Embryonic facial prominence (tissue), 1 donor: ENCODE measurements at regions not wholly inside any gene's neighbourhood (a gene's known extent, or its start where the extent isn't known, plus 50 kb on each side); places are given as distances from the start of the nearest gene placed in this dataset.
"Not testable (repeated sequence)": the region's sequence is repeated elsewhere in the genome, so short reads cannot be mapped to it uniquely, and the experiment has no call there.

Source experiments
- DNase-seq: peaks from one replicate; pipeline ENCODE4 v3.0.0-alpha.2; 2016; ENCODE audit errors: extremely low spot score

DNA sequence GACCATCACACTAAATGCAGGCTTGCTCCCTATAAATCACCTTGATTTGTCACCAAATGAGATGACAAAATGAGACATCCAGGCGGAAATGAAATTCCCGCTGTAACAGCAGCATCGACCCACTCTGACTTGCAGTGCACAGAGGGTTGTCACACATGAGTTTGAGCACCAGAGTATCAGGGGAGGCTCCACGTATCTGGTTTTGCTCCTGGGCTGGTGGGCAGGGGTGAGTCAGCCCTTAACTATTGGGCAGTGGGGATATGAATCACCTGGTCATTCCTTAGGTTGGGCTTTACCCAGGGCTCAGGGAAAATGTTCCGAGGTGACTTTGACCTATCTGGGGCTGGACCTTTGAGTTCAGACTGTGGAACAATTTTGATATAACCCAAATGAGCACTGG is 245.2 kb upstream of the CCL2 start:
- no peak for DNase-seq

DNA sequence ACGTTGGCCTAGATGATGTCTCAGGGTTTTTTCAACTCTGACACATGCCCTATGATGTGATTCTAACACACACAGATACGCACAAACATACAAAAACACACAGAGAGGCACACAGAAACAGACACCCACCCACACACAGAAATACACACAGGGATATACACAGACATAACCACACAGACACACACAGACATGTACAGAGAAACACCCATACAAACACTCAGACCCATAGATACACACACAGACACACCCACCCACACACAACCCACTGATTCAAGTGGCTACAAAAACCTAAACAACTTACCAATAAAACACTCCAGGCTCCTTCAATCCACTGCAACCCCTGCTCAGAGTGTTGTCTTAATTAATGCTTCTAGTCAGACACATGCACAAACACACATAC is 244.6 kb upstream of the CCL2 start:
- DNase-seq, result no peak

- DNase-seq, result no peak
Measured at GRCh38 chr17:34011599-34011998, 243.5 kb upstream of the CCL2 start.

DNA sequence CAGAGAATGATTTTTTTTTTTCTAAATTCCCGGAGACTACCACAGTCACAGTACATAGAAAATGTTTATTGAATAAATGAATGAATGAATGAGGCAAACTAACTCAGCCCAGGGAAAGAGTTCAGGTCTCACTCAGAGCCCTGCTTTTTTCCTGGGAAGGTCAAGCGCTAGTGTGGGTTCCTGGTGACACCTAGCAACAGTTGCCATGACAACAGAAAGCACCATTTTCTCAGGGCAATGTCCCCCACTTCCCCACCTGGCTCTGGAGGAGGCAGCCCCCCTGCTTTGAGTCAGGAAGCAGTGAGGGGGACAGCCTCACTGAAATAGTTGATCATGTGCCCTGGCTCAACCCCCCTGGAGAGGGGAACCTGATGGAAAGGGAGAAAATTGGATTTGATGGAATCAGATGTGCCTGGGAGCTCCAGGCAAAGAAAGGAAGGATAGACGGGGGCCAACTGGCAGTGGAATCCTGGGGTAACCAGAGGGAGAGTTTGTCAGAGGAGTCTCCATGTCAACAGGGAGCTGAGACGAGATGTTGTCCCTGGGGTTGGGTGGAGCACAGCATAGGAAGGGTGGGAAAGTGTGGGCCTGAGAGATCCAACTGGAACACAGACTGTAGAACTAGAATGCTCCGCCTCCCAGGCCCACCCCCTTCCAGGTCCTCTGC is 242.2 kb upstream of the CCL2 start:
- DNase-seq, result no peak

- no peak for DNase-seq
Measured at GRCh38 chr17:34015253-34015652, 239.8 kb upstream of the CCL2 start.

GRCh38 chr17:34024386-34024785 is 230.7 kb upstream of the CCL2 start:
- DNase-seq, result no peak

DNA sequence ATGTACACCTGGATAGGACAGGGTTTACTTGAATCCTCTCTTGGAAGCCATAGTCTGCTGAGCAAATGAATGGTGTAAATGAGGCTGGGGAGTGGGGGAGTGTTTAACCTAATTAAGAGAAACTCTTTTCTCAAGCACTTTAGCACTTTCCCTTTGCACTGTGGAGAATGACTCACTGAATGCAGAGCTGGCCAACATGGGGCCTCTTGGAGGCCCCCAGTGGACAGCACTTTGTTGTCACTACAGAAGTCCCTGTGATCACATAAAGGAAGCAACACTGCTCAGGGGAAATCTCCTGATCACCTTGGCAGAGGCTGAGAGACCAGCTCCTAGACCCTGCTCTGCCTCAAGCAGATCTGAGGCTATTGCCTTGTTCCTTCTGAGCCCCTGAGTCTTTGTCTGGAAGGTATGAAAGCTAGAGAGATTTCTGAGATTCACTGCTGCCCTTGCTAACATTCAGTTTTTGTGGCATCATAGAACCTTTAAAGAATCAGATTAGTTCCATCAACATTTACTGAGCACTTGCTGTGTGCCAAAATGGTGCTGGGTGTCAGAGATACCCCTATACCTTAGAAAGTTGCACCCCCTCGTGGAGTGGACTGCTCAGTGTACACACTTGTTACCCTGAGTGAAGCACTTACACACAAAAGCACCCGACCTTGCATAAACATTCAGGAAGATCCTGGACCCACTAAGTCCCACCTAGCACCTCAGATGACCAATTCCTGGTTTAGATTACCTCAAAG is 230.1 kb upstream of the CCL2 start:
- no peak for DNase-seq

GRCh38 chr17:34030601-34031000 is 224.5 kb upstream of the CCL2 start:
- not testable (repeated sequence) for DNase-seq

GRCh38 chr17:34032305-34032704 is 222.8 kb upstream of the CCL2 start:
- not testable (repeated sequence) for DNase-seq

DNA sequence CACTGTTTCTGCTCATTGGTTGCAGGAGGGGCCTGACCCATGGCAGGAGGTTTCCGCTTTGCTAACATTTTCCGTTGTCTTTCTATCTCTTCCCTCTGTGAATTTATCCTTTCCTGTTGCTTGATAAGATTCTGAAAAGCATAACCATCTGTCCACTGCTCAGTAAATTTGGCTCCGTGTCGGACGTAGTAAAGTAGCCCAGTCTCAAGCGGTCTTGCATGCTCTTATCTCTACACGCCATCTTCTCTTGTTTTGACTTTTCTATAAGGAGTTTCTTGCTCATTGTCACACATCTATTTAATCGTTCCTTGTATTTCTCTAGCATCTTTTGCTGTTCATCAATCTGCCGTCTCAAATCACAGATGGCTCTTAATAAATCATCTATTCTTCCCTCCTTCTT is 216.3 kb upstream of the CCL2 start:
- DNase-seq, result not testable (repeated sequence)

DNA sequence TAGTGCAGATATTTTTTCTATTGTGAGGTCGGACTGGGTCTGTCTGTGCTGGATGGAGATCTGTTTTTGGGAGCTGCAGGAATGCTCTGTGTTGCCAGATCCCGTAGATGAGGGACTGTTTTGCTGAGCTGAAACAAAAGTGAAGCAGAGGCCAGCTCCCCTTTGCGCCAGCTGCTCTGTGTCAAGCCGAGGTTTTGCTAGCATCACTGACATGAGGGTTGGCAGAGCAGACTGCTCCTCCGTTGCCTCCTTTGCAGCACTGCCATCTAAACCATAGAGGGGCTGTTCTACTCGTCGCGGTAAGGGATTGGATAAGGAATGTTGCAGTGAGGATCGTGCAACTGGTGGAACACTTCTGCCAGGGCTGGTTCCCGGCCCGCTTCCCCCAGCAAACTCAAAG is 215.9 kb upstream of the CCL2 start:
- DNase-seq, result not testable (repeated sequence)

DNA sequence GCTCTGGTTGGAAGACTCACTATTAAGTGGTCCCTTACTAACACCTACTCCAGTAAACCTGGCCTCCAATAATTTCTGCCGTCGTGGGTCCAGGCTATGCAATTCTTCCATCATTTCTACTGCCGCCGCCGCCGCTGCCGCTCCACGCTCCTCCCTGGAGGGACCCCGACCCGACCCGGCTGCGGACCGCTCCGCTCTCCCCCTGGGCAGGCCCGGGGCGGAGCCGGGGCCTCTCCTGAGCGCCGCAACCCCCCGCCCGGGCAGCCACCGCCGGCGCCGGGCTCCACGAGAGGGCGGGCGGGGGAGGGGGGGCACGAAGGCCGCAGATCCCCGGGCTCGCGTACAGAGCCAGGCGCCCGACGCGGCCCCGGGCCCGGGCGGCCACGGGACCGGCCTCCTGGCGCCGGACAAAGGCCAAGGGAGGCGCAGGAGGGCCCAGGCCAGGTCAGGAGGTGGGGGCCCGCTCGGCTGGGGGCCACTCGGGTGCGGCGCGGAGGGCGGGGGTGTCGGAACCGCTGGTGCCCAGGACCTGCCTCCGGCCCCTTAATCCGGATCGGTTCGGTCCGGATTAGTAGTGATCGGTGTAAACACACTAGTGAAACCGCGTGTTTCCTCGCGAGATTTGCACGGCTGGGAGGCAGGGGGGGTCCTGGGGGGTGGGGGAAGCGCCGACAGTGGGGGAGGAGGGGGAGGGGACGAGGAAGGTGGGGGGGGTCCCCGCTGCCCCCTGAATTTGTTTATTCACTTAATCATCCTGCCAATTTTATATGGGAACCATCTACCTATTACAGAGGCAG is 215.1 kb upstream of the CCL2 start:
- DNase-seq, result not testable (repeated sequence)

- no peak for DNase-seq
Measured at GRCh38 chr17:34045990-34046389, 209.1 kb upstream of the CCL2 start.

- DNase-seq, result no peak
Measured at GRCh38 chr17:34051046-34051445, 204.0 kb upstream of the CCL2 start.

DNA sequence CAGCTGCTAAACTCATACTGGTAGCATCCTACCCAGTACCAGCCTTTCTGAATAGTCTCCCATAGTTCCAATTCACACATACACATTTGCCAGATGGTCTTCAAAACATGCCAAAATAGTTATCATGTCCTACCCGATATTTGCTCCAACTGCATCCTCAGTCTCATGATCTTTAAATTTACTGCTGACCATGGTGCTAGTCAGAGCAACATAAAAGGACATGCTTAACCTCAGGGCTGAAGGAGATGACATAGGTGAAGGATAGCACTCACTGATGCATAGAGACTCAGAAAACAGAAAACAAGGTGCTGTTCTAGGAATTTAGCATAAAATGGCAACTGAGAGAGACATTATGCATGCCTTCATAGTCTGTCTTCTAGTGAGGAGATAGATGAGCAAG is 200.6 kb upstream of the CCL2 start:
- DNase-seq, result no peak

- no peak for DNase-seq
Measured at GRCh38 chr17:34055606-34056005, 199.5 kb upstream of the CCL2 start.

DNA sequence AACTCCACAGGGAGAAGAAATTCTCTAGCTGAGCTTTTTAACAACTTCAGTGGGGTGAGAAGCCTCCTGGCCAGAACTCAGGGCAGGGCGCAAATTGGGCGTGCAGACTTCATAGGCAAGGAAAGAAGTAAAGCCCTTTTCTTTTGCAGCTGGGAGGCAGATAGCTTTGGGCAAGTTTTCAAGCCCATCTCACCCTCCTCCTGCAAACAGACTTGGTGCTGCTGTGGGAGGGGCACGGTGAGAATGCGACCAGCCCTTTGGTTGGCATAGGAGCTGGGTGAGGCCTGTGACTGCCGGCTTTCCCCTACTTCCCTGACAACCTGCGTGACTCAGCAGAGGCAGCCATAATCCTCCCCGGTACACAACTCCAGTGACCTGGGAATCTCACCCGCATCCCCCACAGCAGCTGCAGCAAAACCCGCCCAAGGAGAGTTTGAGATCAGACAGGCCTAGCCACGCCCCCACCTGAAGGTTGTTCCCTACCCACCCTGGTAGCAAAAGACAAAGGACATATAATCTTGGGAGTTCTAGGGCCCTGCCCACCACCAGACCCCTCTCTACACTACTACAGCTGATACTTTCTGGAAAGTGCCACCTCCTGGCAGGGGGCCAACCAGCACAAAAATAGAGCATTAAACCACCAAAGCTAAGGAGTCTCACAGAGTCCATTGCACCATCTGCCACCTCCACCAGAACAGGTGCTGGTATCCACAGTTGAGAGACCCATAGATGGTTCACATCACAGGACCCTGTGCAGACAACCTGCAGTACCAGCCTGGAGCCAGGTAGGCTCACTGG is 195.5 kb upstream of the CCL2 start:
- no peak for DNase-seq

- DNase-seq, result no peak
Measured at GRCh38 chr17:34066528-34066927, 188.6 kb upstream of the CCL2 start.

DNA sequence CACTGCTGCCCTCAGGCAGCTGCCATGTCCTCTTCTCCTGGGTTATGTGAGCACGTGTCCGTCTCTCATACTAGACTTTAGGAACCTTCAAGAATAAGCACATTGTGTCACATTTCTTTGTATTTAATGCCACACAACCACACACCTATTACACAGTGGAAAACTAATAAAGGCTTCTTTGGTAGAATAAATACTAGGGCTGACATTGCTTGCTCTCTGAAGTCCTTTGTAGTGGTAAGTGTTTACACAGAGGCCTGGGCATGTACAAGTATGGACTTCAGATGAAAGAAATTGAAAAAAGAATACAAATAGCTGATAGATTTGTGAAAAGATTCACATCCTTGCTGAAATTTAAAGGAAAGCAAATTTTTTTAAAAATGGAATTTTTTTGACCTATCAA is 188.1 kb upstream of the CCL2 start:
- no peak for DNase-seq

DNA sequence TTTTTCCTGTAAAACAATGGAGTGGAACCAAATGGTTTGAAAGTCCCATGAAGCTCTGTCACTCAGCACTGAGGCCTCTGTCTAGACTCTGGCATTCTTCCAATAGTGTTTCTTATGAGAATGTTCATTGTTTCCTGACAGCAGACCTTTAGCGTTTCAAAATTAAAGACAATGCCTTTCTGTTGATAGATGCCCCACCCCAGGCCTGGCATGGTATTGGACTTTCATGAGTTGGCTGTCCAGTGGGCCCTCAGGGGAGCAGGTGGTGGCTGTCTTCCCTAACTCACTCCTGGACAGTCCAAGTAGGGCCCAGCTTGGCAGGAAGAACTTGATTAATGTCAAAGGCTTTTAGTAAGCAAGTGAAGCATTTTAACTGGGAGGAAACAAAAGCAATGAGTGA is 186.5 kb upstream of the CCL2 start:
- no peak for DNase-seq

DNA sequence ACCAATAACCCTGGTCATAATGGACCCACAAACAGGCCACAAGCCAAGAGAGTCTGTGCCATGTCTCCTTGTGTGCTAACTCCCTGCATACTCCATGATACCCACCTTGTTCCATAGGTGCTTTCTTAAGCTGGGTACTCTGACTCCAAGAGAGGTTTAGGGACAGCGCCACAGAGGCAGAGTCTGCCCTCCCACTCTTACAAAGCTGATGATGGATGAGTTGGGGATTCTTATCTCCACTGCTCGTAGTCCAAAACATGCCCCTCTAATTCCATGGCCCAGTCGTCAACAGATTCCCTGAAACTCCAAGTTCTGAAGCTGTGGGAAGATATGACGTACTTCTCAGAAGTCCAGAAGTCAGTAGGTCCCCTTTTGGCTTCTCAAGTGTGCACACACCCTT is 184.4 kb upstream of the CCL2 start:
- DNase-seq, result no peak

DNA sequence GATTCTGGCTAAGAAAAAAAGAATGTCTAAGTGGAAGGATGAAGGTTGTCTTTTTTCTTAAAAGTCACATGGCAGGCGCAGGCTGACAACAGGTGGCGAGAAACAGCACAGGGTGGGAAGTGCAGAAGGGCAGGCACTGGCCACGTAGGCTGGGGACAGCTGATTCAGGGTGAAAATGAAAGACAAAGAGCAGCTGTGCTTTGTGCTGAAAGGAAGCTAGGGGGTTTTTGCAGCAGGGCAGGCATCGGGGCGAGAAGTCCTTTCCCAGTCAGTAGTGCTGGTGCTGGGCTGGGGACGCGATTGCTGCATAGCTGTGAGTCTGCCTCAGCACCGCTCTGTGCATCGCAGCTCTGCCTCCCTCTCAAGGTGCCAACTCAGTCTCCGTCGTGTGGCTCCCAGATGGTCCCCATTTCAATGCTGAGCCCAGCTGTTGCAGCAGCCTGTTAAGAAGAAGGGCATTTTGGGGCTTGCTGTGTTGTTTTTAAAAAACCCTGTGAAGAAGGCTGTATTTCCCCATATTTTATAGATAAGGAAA is 183.1 kb upstream of the CCL2 start:
- DNase-seq, result no peak
